ENCODE measurements at regions not wholly inside any gene's neighbourhood (a gene's known extent, or its start where the extent isn't known, plus 50 kb on each side); places are given as distances from the start of the nearest gene placed in this dataset.

GRCh38 chr6:151747896-151748295, 59.6 kb upstream of the ESR1 start:
- H3K27me3 ChIP-seq (replicated peaks in 2 of 5; ENCODE audit: control insufficient read depth in 4 of 5, insufficient read depth in 5 of 5, low read length in 4 of 5) = no peaks in the 10 kb centered on the region
- H3K27ac ChIP-seq (ENCODE audit: insufficient read depth in 1 of 2, low read depth in 1 of 2, low read length in 2 of 2, poor library complexity in 1 of 2, severe bottlenecking in 2 of 2) = no peak overlapping the region
- H3K36me3 ChIP-seq (ENCODE audit: control insufficient read depth in 4 of 4, insufficient read depth in 4 of 4, low read length in 3 of 4) = no peaks in the 10 kb centered on the region
- H3K9me3 ChIP-seq (ENCODE audit: control extremely low read depth in 1 of 5, control insufficient read depth in 4 of 5, insufficient read depth in 2 of 5, low read depth in 1 of 5, low read length in 4 of 5) = peaks cover 0 to 3% (median 0%) of the 10 kb centered on the region in 5 experiments
- DNase-seq = no peak
- no CpG with 5 or more reads among the region's 2 CpGs for WGBS (ENCODE audit: insufficient coverage)
- no peak overlapping the region for H3K4me3 ChIP-seq (ENCODE audit: control insufficient read depth in 1 of 7, extremely low read depth in 1 of 7, insufficient read depth in 4 of 7, low read depth in 2 of 7, low read length in 6 of 7)
- CTCF ChIA-PET = no interaction called here
- POLR2A ChIA-PET = no interaction called here
- no peaks in the 10 kb centered on the region for H3K4me1 ChIP-seq (ENCODE audit: control extremely low read depth in 1 of 4, control insufficient read depth in 4 of 4, insufficient read depth in 4 of 4, low read length in 3 of 4)

- H3K27me3 ChIP-seq (replicated peaks in 2 of 5; ENCODE audit: control insufficient read depth in 4 of 5, insufficient read depth in 5 of 5, low read length in 4 of 5) = no peaks in the 10 kb centered on the region
- H3K27ac ChIP-seq (ENCODE audit: insufficient read depth in 1 of 2, low read depth in 1 of 2, low read length in 2 of 2, poor library complexity in 1 of 2, severe bottlenecking in 2 of 2) = no peak overlapping the region
- no peak for DNase-seq
- WGBS (ENCODE audit: insufficient coverage) = 60% methylated on average over 1 of the region's 2 CpGs
- peaks cover 0 to 3% (median 0%) of the 10 kb centered on the region in 5 experiments for H3K9me3 ChIP-seq (ENCODE audit: control extremely low read depth in 1 of 5, control insufficient read depth in 4 of 5, insufficient read depth in 2 of 5, low read depth in 1 of 5, low read length in 4 of 5)
- no peaks in the 10 kb centered on the region for H3K36me3 ChIP-seq (ENCODE audit: control insufficient read depth in 4 of 4, insufficient read depth in 4 of 4, low read length in 3 of 4)
- no peak overlapping the region for H3K4me3 ChIP-seq (ENCODE audit: control insufficient read depth in 1 of 7, extremely low read depth in 1 of 7, insufficient read depth in 4 of 7, low read depth in 2 of 7, low read length in 6 of 7)
- H3K4me1 ChIP-seq (ENCODE audit: control extremely low read depth in 1 of 4, control insufficient read depth in 4 of 4, insufficient read depth in 4 of 4, low read length in 3 of 4) = no peaks in the 10 kb centered on the region
- POLR2A ChIA-PET = no interaction called here
- CTCF ChIA-PET = no interaction called here
Observed at GRCh38 chr6:151749341-151749740, 58.1 kb upstream of the ESR1 start.

- POLR2A ChIA-PET = interaction anchor here (0.7 kb wide), 1 partner anchor 47 kb away, joined by 4 read pairs; no protein-coding TSS in a partner anchor
- no peak overlapping the region for H3K4me3 ChIP-seq (ENCODE audit: control insufficient read depth in 1 of 7, extremely low read depth in 1 of 7, insufficient read depth in 4 of 7, low read depth in 2 of 7, low read length in 6 of 7)
- 100% methylated on average over 3 of the region's 4 CpGs for WGBS (ENCODE audit: insufficient coverage)
- no peaks in the 10 kb centered on the region for H3K27me3 ChIP-seq (replicated peaks in 2 of 5; ENCODE audit: control insufficient read depth in 4 of 5, insufficient read depth in 5 of 5, low read length in 4 of 5)
- CTCF ChIA-PET = interaction anchor here (0.6 to 1.0 kb wide), 2 partner anchors 149 to 190 kb away, joined by 3 read pairs; no protein-coding TSS in a partner anchor
- H3K4me1 ChIP-seq (ENCODE audit: control extremely low read depth in 1 of 4, control insufficient read depth in 4 of 4, insufficient read depth in 4 of 4, low read length in 3 of 4) = no peaks in the 10 kb centered on the region
- H3K9me3 ChIP-seq (ENCODE audit: control extremely low read depth in 1 of 5, control insufficient read depth in 4 of 5, insufficient read depth in 2 of 5, low read depth in 1 of 5, low read length in 4 of 5) = no peaks in the 10 kb centered on the region
- DNase-seq = no peak
- no peak overlapping the region for H3K27ac ChIP-seq (ENCODE audit: insufficient read depth in 1 of 2, low read depth in 1 of 2, low read length in 2 of 2, poor library complexity in 1 of 2, severe bottlenecking in 2 of 2)
- no peaks in the 10 kb centered on the region for H3K36me3 ChIP-seq (ENCODE audit: control insufficient read depth in 4 of 4, insufficient read depth in 4 of 4, low read length in 3 of 4)
Observed at GRCh38 chr6:151753581-151753980, 53.9 kb upstream of the ESR1 start.

- Histone ChIP-seq H3K27ac (ENCODE audit: insufficient read depth in 1 of 2, low read depth in 1 of 2, low read length in 2 of 2, poor library complexity in 1 of 2, severe bottlenecking in 2 of 2) (no peak overlapping the region), H3K27me3 (replicated peaks in 2 of 5; ENCODE audit: control insufficient read depth in 4 of 5, insufficient read depth in 5 of 5, low read length in 4 of 5) (no peaks in the 10 kb centered on the region), H3K4me3 (ENCODE audit: control insufficient read depth in 1 of 7, extremely low read depth in 1 of 7, insufficient read depth in 4 of 7, low read depth in 2 of 7, low read length in 6 of 7) (no peak overlapping the region), H3K4me1 (ENCODE audit: control extremely low read depth in 1 of 4, control insufficient read depth in 4 of 4, insufficient read depth in 4 of 4, low read length in 3 of 4) (no peaks in the 10 kb centered on the region), H3K9me3 (ENCODE audit: control extremely low read depth in 1 of 5, control insufficient read depth in 4 of 5, insufficient read depth in 2 of 5, low read depth in 1 of 5, low read length in 4 of 5) (no peaks in the 10 kb centered on the region), H3K36me3 (ENCODE audit: control insufficient read depth in 4 of 4, insufficient read depth in 4 of 4, low read length in 3 of 4) (no peaks in the 10 kb centered on the region)
- ChIA-PET CTCF (interaction anchor here (1.4 kb wide), 1 partner anchor 10 kb away, joined by 5 read pairs; no protein-coding TSS in a partner anchor), POLR2A (no interaction called here)
- no peak for DNase-seq
- WGBS (ENCODE audit: insufficient coverage) = 88% methylated on average over 4 of the region's 5 CpGs
Observed at GRCh38 chr6:151757506-151757955, 50.0 kb upstream of the ESR1 start.

Measured in common myeloid progenitor, CD34-positive (primary cell).